ENCODE measurements at regions not wholly inside any gene's neighbourhood (a gene's known extent, or its start where the extent isn't known, plus 50 kb on each side); places are given as distances from the start of the nearest gene placed in this dataset.

DNA sequence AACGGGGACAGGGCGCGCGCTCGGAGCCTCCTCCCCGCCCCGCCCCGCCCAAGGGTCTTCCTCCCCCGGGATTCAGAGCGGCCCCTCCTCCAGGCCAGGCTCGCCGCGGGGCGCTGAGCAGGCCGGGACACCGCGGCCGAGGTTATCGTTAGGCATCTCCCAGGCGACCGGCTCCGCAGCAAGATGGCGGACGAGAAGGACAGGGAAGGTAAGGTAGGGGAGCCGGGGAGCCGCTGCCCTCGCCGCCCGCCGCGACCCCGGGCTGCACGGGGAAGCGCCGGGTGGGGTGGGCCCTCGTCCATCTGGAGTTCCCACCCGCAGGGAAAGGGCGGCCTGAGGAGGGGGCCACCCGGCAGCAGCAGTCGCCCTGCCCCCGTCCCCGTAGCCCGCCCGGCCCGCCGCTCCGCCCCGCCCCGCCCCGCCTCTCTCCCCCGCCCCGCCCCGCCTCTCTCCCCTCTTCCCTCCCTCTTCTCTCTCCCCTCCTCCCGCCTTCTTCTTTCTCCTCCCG lies 105.9 kb upstream of the HNRNPU start:
- H3K27me3 ChIP-seq = no peaks in the 10 kb centered on the region
- peak; percentile 93 for DNase-seq
- intact Hi-C loops (cut with DNase I) = no loop called here
- peaks cover 19% of the 10 kb centered on the region for H3K4me1 ChIP-seq
- TF ChIP-seq CTCF (IDR thresholded peaks at IDR 0.05) = no peak
- no peaks in the 10 kb centered on the region for H3K9me3 ChIP-seq
- peak overlapping the region; percentile 71 for H3K4me3 ChIP-seq
- no peaks in the 10 kb centered on the region for H3K36me3 ChIP-seq
- peak overlapping the region; percentile 99 for H3K27ac ChIP-seq
- peak; percentile 84 for ATAC-seq

DNA sequence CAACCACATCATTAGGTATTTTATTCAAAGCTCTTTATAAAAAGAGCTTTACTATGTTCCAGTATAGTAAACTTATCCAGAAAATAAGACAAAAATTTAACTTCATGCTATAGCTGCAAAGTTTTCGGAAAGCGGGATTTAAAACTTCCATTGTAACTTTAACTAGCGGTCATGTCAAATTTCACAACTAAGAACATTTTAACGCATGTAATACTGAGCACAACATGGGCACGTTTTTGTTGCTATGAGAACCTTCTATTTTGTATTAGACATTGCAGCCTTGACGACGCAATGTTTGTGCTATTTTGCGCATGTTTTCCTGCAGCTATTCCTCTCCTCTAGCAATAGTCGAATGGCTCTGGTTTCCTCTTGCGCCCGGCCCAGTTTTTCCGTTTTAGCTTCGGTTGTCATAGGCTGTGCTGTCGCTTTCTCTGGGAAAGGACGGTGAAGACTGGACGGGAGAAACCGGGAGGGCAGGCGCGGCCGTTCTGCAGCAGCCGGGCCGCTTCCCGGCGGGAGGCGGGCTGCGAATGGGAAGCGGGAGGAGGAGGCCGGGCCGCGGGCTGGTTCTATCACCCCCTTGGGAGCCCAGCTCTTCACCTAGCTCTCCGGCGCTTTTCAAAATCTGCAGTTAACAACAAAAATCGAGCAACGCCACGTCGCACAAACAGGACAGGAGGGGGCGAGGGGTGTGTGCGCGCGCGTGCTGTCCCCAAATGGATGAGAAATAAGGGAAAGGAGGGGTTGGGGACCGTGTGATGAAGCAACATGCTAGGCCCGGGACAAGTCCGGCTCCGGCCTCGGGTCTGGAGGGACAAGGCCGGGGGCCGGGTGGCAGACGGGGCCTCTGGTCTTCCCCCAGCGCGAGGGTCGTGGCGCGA lies 105.3 kb upstream of the HNRNPU start:
- DNase-seq (peak; percentile 90), ATAC-seq (peak; percentile 64)
- Histone ChIP-seq H3K27me3 (no peaks in the 10 kb centered on the region), H3K4me1 (peaks cover 25% of the 10 kb centered on the region), H3K9me3 (no peaks in the 10 kb centered on the region), H3K4me3 (peak overlapping the region; percentile 71), H3K36me3 (no peaks in the 10 kb centered on the region), H3K27ac (peak overlapping the region; percentile 99)
- TF ChIP-seq CTCF (IDR thresholded peaks at IDR 0.05) = no peak
- intact Hi-C loops (cut with DNase I) = no loop called here

DNA sequence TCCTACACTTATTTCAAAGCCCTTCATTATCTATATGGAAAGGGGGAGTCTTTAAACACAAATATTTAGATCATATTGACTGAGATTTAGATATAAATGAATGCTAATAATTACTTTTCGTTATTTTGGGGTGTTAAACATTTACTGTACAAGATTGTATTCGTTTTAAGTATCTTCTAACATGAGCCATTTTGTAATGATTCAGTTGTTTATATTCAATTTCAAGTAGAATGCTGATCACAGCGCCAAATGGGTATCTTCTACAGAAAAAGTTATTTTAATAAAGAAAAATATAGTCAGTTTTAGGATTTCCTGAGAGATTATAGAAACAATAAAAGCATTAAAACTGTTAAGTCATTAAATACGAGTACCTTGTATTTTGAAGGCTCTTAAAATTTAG lies 104.5 kb upstream of the HNRNPU start:
- intact Hi-C loops (cut with DNase I) = no loop called here
- no peak for ATAC-seq
- no peak for TF ChIP-seq CTCF (IDR thresholded peaks at IDR 0.05)
- no peaks in the 10 kb centered on the region for H3K27me3 ChIP-seq
- H3K36me3 ChIP-seq = no peaks in the 10 kb centered on the region
- no peaks in the 10 kb centered on the region for H3K9me3 ChIP-seq
- peaks cover 30% of the 10 kb centered on the region for H3K4me1 ChIP-seq
- peak overlapping the region; percentile 71 for H3K4me3 ChIP-seq
- DNase-seq = no peak
- peak overlapping the region; percentile 99 for H3K27ac ChIP-seq

- ATAC-seq (no peak), DNase-seq (no peak)
- TF ChIP-seq CTCF (IDR thresholded peaks at IDR 0.05) = no peak
- intact Hi-C loops (cut with DNase I) = no loop called here
- Histone ChIP-seq H3K4me3 (peak overlapping the region; percentile 71), H3K27ac (peak overlapping the region; percentile 99), H3K4me1 (peaks cover 34% of the 10 kb centered on the region), H3K27me3 (no peaks in the 10 kb centered on the region), H3K36me3 (no peaks in the 10 kb centered on the region), H3K9me3 (no peaks in the 10 kb centered on the region)
Observed at GRCh38 chr1:244968471-244968871, 104.1 kb upstream of the HNRNPU start.

- DNase-seq (no peak), ATAC-seq (no peak)
- H3K27me3 ChIP-seq = no peaks in the 10 kb centered on the region
- H3K36me3 ChIP-seq = no peaks in the 10 kb centered on the region
- H3K4me3 ChIP-seq = no peak overlapping the region
- peaks cover 39% of the 10 kb centered on the region for H3K4me1 ChIP-seq
- TF ChIP-seq CTCF (IDR thresholded peaks at IDR 0.05) = no peak
- intact Hi-C loops (cut with DNase I) = no loop called here
- H3K27ac ChIP-seq = no peak overlapping the region
- H3K9me3 ChIP-seq = no peaks in the 10 kb centered on the region
Observed at GRCh38 chr1:244967159-244967558, 102.8 kb upstream of the HNRNPU start.
